ENCODE measurements at regions not wholly inside any gene's neighbourhood (a gene's known extent, or its start where the extent isn't known, plus 50 kb on each side); places are given as distances from the start of the nearest gene placed in this dataset.
A peak's percentile ranks its signal among the peaks of the same experiment; 100 is the strongest.

GRCh38 chrX:113522814-113523213, 682.2 kb upstream of the AMOT start:
- no peak for ATAC-seq
- H3K4me1 Mint-ChIP-seq, result peaks cover 8% of the 10 kb centered on the region

GRCh38 chrX:113514906-113515305, 674.3 kb upstream of the AMOT start:
- Mint-ChIP-seq H3K27me3 (ENCODE audit: insufficient read depth, low read depth, poor library complexity) (no peaks in the 10 kb centered on the region), H3K4me1 (peaks cover 18% of the 10 kb centered on the region), H3K27ac (no peak overlapping the region), H3K4me3 (no peak overlapping the region), H3K9me3 (no peaks in the 10 kb centered on the region), H3K36me3 (ENCODE audit: low read depth) (no peaks in the 10 kb centered on the region)
- DNase-seq (ENCODE audit: low spot score), result peak; percentile 3
- Histone ChIP-seq H3F3A (replicated peaks; ENCODE audit: low read depth) (no peaks in the 10 kb centered on the region), H3K4me2 (no peak overlapping the region), H3K27me3 (ENCODE audit: insufficient read depth) (no peaks in the 10 kb centered on the region), H3K9me2 (ENCODE audit: insufficient read depth) (no peaks in the 10 kb centered on the region), H2AFZ (no peak overlapping the region), H3K36me3 (ENCODE audit: insufficient read depth) (no peaks in the 10 kb centered on the region), H3K4me3 (no peak overlapping the region), H3K27ac (ENCODE audit: low read depth) (no peak overlapping the region), H4K20me1 (replicated peaks; ENCODE audit: insufficient read depth) (no peaks in the 10 kb centered on the region), H3K79me2 (replicated peaks; ENCODE audit: insufficient read depth) (no peaks in the 10 kb centered on the region), H3K4me1 (ENCODE audit: insufficient read depth) (peaks cover 14% of the 10 kb centered on the region)
- ATAC-seq, result peak; percentile 36; the same call in 2 of the 3 replicates
- TF ChIP-seq, protein P1, sequence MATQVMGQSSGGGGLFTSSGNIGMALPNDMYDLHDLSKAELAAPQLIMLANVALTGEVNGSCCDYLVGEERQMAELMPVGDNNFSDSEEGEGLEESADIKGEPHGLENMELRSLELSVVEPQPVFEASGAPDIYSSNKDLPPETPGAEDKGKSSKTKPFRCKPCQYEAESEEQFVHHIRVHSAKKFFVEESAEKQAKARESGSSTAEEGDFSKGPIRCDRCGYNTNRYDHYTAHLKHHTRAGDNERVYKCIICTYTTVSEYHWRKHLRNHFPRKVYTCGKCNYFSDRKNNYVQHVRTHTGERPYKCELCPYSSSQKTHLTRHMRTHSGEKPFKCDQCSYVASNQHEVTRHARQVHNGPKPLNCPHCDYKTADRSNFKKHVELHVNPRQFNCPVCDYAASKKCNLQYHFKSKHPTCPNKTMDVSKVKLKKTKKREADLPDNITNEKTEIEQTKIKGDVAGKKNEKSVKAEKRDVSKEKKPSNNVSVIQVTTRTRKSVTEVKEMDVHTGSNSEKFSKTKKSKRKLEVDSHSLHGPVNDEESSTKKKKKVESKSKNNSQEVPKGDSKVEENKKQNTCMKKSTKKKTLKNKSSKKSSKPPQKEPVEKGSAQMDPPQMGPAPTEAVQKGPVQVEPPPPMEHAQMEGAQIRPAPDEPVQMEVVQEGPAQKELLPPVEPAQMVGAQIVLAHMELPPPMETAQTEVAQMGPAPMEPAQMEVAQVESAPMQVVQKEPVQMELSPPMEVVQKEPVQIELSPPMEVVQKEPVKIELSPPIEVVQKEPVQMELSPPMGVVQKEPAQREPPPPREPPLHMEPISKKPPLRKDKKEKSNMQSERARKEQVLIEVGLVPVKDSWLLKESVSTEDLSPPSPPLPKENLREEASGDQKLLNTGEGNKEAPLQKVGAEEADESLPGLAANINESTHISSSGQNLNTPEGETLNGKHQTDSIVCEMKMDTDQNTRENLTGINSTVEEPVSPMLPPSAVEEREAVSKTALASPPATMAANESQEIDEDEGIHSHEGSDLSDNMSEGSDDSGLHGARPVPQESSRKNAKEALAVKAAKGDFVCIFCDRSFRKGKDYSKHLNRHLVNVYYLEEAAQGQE (IDR thresholded peaks at IDR 0.05; ENCODE audit: unreplicated experiment), result no peak

More at GRCh38 chrX:113522814-113523213, 682.2 kb upstream of the AMOT start:
- no peaks in the 10 kb centered on the region for H3K27me3 ChIP-seq (ENCODE audit: insufficient read depth)
- Mint-ChIP-seq H3K4me3 (no peak overlapping the region), H3K27ac (no peak overlapping the region), H3K36me3 (ENCODE audit: low read depth) (no peaks in the 10 kb centered on the region), H3K27me3 (ENCODE audit: insufficient read depth, low read depth, poor library complexity) (no peaks in the 10 kb centered on the region), H3K9me3 (no peaks in the 10 kb centered on the region)
- H3K4me3 ChIP-seq, result no peak overlapping the region
- no peaks in the 10 kb centered on the region for H3K79me2 ChIP-seq (replicated peaks; ENCODE audit: insufficient read depth)
- TF ChIP-seq NANOG (IDR thresholded peaks at IDR 0.05; ENCODE audit: borderline replicate concordance), result no peak
- TF ChIP-seq ZNF331 (CRISPR knock-in tag; IDR thresholded peaks at IDR 0.05; ENCODE audit: low read depth), result no peak
- no peak for TF ChIP-seq ZNF114 (CRISPR knock-in tag; IDR thresholded peaks at IDR 0.05)
- DNase-seq (ENCODE audit: low spot score), result no peak
- H3F3A ChIP-seq (replicated peaks; ENCODE audit: low read depth), result no peaks in the 10 kb centered on the region
- H3K4me1 ChIP-seq (ENCODE audit: insufficient read depth), result peaks cover 5% of the 10 kb centered on the region; the same call in 1 of the 2 replicates
- no peak overlapping the region for H2AFZ ChIP-seq
- no peaks in the 10 kb centered on the region for H3K36me3 ChIP-seq (ENCODE audit: insufficient read depth)
- no peaks in the 10 kb centered on the region for H4K20me1 ChIP-seq (replicated peaks; ENCODE audit: insufficient read depth)
- no peaks in the 10 kb centered on the region; the same call in 1 of the 2 replicates for H3K9me2 ChIP-seq (ENCODE audit: insufficient read depth)
- no peak overlapping the region for H3K4me2 ChIP-seq
- no peak overlapping the region for H3K27ac ChIP-seq (ENCODE audit: low read depth)

DNA sequence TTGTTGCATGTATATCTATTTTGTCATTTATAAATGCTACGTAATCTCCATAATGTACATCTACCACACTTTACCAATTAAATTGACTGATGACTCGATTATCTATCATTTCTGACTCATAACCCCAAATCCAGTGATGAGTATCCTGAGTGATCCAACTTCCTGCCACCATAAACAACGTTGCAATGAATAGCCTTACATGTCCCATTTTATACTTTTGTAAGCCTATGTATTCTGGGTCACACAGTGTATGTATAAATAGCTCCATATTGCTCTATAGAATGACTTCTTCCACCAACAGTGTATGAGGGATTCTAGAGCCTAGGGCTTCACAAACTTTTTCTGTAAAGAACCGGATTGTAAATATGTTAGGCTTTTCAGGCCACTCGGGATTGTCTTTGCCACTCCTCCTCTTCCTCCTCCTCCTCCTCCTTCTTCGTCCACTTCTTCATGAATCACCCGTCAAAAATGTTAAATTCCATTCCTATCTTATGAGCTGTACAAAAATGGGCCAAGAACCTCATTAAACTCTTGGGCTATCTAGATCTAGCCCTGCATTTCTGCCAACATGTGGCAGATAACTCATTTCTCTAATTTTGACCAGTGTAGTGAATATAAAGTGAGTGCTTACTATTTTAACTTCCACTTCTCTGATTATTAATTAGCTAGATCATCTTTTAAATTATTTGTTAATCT, 672.2 kb upstream of the AMOT start:
- no peak for DNase-seq (ENCODE audit: low spot score)
- H3K27me3 ChIP-seq (ENCODE audit: insufficient read depth), result no peaks in the 10 kb centered on the region
- H3F3A ChIP-seq (replicated peaks; ENCODE audit: low read depth), result no peaks in the 10 kb centered on the region
- no peak overlapping the region for H2AFZ ChIP-seq
- TF ChIP-seq CTCF (conservative IDR thresholded peaks at IDR 0.05; ENCODE audit: low read depth in 2 of 2), result no peak
- TF ChIP-seq JUNB (IDR thresholded peaks at IDR 0.05; ENCODE audit: unreplicated experiment), result no peak
- TF ChIP-seq, protein P2, sequence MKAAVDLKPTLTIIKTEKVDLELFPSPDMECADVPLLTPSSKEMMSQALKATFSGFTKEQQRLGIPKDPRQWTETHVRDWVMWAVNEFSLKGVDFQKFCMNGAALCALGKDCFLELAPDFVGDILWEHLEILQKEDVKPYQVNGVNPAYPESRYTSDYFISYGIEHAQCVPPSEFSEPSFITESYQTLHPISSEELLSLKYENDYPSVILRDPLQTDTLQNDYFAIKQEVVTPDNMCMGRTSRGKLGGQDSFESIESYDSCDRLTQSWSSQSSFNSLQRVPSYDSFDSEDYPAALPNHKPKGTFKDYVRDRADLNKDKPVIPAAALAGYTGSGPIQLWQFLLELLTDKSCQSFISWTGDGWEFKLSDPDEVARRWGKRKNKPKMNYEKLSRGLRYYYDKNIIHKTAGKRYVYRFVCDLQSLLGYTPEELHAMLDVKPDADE (IDR thresholded peaks at IDR 0.05), result no peak
- no peak overlapping the region for H3K27ac ChIP-seq (ENCODE audit: low read depth)
- no peak for ATAC-seq
- no peaks in the 10 kb centered on the region for H3K9me2 ChIP-seq (ENCODE audit: insufficient read depth)
- peaks cover 24% of the 10 kb centered on the region for H3K4me1 Mint-ChIP-seq
- no peaks in the 10 kb centered on the region for H3K36me3 Mint-ChIP-seq (ENCODE audit: low read depth)
- H3K4me1 ChIP-seq (ENCODE audit: insufficient read depth), result peaks cover 14% of the 10 kb centered on the region
- H4K20me1 ChIP-seq (replicated peaks; ENCODE audit: insufficient read depth), result no peaks in the 10 kb centered on the region
- no peak overlapping the region for H3K4me3 ChIP-seq
- H3K27ac Mint-ChIP-seq, result no peak overlapping the region
- no peaks in the 10 kb centered on the region for H3K36me3 ChIP-seq (ENCODE audit: insufficient read depth)
- H3K9me3 Mint-ChIP-seq, result no peaks in the 10 kb centered on the region
- H3K4me3 Mint-ChIP-seq, result no peak overlapping the region
- no peaks in the 10 kb centered on the region for H3K27me3 Mint-ChIP-seq (ENCODE audit: insufficient read depth, low read depth, poor library complexity)
- no peak overlapping the region for H3K4me2 ChIP-seq
- no peaks in the 10 kb centered on the region for H3K79me2 ChIP-seq (replicated peaks; ENCODE audit: insufficient read depth)

Measured in GM23338 (cell line).